ENCODE measurements at regions not wholly inside any gene's neighbourhood (a gene's known extent, or its start where the extent isn't known, plus 50 kb on each side); places are given as distances from the start of the nearest gene placed in this dataset.

GRCh38 chr7:106486331-106486730, 174.6 kb downstream of the CCDC71L start:
- TF ChIP-seq, protein P1, sequence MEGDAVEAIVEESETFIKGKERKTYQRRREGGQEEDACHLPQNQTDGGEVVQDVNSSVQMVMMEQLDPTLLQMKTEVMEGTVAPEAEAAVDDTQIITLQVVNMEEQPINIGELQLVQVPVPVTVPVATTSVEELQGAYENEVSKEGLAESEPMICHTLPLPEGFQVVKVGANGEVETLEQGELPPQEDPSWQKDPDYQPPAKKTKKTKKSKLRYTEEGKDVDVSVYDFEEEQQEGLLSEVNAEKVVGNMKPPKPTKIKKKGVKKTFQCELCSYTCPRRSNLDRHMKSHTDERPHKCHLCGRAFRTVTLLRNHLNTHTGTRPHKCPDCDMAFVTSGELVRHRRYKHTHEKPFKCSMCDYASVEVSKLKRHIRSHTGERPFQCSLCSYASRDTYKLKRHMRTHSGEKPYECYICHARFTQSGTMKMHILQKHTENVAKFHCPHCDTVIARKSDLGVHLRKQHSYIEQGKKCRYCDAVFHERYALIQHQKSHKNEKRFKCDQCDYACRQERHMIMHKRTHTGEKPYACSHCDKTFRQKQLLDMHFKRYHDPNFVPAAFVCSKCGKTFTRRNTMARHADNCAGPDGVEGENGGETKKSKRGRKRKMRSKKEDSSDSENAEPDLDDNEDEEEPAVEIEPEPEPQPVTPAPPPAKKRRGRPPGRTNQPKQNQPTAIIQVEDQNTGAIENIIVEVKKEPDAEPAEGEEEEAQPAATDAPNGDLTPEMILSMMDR (IDR thresholded peaks at IDR 0.05): no peak
- no peak for TF ChIP-seq POLR2A (IDR thresholded peaks at IDR 0.05)
